ENCODE measurements at regions not wholly inside any gene's neighbourhood (a gene's known extent, or its start where the extent isn't known, plus 50 kb on each side); places are given as distances from the start of the nearest gene placed in this dataset.

DNA sequence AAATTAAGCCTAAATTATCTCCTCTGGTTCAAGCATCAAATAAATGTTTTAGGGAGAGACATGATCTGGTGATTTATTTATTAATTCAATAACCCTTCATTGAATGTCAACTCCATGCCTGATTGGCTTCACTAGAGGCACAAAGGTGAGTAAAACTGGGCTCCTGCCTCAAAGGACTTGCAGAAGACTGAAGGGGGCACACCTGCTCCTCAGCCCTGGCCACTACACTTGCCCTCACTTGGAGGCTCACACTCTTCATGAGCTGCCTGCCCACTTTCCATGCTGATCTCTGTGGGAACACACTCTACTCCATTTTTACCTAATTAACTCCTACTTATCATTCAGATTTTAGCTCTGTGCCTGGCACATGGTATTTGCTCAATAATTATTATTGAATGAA lies 84.4 kb upstream of the KCNMB2 start:
- Mint-ChIP-seq H3K27me3 (ENCODE audit: low read depth) (peaks cover 6% of the 10 kb centered on the region), H3K4me3 (ENCODE audit: unreplicated experiment) (no peak overlapping the region)

DNA sequence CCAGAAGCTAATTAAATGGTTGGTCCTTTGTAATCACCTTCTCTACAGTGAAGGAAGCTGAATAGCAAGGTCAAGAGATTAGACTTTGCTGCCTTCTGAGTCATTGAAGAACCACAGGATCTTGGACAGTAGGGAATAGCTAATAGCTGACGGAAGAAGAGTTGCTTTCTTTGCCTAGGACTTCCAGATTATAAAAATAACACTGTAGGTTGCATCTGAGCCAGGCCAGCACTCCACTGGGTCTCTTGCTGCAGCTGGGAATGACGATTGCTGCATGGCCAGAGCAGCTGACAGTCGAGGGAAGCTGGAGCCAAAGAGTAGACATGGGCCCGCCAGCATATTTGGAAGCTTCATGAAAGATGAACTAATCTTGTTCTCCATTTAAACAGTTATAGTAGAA lies 81.5 kb upstream of the KCNMB2 start:
- Mint-ChIP-seq H3K27me3 (ENCODE audit: low read depth) (peaks cover 10% of the 10 kb centered on the region), H3K9me3 (ENCODE audit: low read depth) (no peaks in the 10 kb centered on the region), H3K4me1 (ENCODE audit: low read depth) (peaks cover 18% of the 10 kb centered on the region), H3K36me3 (ENCODE audit: low read depth) (no peaks in the 10 kb centered on the region), H3K27ac (ENCODE audit: unreplicated experiment) (no peak overlapping the region), H3K4me3 (ENCODE audit: unreplicated experiment) (no peak overlapping the region)
- TF ChIP-seq, protein P1, sequence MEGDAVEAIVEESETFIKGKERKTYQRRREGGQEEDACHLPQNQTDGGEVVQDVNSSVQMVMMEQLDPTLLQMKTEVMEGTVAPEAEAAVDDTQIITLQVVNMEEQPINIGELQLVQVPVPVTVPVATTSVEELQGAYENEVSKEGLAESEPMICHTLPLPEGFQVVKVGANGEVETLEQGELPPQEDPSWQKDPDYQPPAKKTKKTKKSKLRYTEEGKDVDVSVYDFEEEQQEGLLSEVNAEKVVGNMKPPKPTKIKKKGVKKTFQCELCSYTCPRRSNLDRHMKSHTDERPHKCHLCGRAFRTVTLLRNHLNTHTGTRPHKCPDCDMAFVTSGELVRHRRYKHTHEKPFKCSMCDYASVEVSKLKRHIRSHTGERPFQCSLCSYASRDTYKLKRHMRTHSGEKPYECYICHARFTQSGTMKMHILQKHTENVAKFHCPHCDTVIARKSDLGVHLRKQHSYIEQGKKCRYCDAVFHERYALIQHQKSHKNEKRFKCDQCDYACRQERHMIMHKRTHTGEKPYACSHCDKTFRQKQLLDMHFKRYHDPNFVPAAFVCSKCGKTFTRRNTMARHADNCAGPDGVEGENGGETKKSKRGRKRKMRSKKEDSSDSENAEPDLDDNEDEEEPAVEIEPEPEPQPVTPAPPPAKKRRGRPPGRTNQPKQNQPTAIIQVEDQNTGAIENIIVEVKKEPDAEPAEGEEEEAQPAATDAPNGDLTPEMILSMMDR (IDR thresholded peaks at IDR 0.05): no peak
- no peak for DNase-seq (ENCODE audit: low spot score)

More for the DNA sequence above, 84.4 kb upstream of the KCNMB2 start:
- H3K4me1 Mint-ChIP-seq (ENCODE audit: low read depth): peaks cover 18% of the 10 kb centered on the region
- H3K36me3 Mint-ChIP-seq (ENCODE audit: low read depth): peaks cover 1% of the 10 kb centered on the region
- H3K27ac Mint-ChIP-seq (ENCODE audit: unreplicated experiment): no peak overlapping the region
- DNase-seq (ENCODE audit: low spot score): no peak
- TF ChIP-seq, protein P1 (IDR thresholded peaks at IDR 0.05): no peak
- H3K9me3 Mint-ChIP-seq (ENCODE audit: low read depth): no peaks in the 10 kb centered on the region

DNA sequence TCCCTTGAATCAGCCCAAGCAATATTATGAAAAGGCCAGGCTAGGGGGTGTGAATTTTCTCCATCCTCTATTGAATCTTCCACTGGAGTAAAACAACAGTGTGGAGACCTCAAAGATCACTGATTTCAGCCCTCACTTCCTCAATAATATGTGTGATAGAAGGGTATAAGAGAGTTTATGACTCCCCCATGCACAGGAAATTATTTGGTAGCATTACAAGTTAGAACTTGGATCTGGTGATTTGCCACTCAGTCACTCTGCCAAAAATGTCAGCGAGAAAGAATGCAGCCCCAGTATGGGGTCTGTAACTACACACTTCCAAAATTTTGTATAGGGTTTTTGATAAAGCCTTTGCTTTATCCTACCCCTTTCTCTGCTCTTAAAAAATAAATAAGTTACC lies 81.0 kb upstream of the KCNMB2 start:
- TF ChIP-seq, protein P1 (IDR thresholded peaks at IDR 0.05): no peak
- H3K27me3 Mint-ChIP-seq (ENCODE audit: low read depth): peaks cover 12% of the 10 kb centered on the region
- no peaks in the 10 kb centered on the region for H3K36me3 Mint-ChIP-seq (ENCODE audit: low read depth)

DNA sequence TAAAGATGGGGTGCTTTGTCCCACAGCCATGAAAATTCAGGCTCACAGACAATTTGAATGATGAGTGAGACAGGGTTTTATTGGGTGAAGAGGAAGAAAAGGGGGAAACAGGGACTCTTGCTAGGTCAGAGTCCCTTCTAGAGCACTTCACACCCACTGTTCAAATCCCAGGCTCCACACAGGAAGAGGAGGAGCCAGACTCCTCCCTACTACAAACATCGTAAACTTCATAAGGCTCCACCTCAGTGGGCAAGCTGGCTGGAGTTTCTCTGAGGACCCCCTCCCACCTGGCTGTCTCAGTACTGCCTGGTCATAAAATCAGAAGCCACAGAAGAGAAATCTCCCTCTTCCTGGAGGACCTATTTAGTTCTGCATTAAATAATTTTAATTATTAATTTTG lies 80.3 kb upstream of the KCNMB2 start:
- Mint-ChIP-seq H3K9me3 (ENCODE audit: low read depth) (no peaks in the 10 kb centered on the region), H3K27ac (ENCODE audit: unreplicated experiment) (no peak overlapping the region), H3K4me1 (ENCODE audit: low read depth) (peaks cover 18% of the 10 kb centered on the region), H3K36me3 (ENCODE audit: low read depth) (no peaks in the 10 kb centered on the region), H3K27me3 (ENCODE audit: low read depth) (peaks cover 15% of the 10 kb centered on the region), H3K4me3 (ENCODE audit: unreplicated experiment) (no peak overlapping the region)
- no peak for DNase-seq (ENCODE audit: low spot score)
- TF ChIP-seq, protein P1 (IDR thresholded peaks at IDR 0.05): no peak

More for the DNA sequence above, 81.0 kb upstream of the KCNMB2 start:
- H3K4me1 Mint-ChIP-seq (ENCODE audit: low read depth): peaks cover 18% of the 10 kb centered on the region
- no peak overlapping the region for H3K27ac Mint-ChIP-seq (ENCODE audit: unreplicated experiment)
- H3K4me3 Mint-ChIP-seq (ENCODE audit: unreplicated experiment): no peak overlapping the region
- DNase-seq (ENCODE audit: low spot score): no peak
- no peaks in the 10 kb centered on the region for H3K9me3 Mint-ChIP-seq (ENCODE audit: low read depth)

DNA sequence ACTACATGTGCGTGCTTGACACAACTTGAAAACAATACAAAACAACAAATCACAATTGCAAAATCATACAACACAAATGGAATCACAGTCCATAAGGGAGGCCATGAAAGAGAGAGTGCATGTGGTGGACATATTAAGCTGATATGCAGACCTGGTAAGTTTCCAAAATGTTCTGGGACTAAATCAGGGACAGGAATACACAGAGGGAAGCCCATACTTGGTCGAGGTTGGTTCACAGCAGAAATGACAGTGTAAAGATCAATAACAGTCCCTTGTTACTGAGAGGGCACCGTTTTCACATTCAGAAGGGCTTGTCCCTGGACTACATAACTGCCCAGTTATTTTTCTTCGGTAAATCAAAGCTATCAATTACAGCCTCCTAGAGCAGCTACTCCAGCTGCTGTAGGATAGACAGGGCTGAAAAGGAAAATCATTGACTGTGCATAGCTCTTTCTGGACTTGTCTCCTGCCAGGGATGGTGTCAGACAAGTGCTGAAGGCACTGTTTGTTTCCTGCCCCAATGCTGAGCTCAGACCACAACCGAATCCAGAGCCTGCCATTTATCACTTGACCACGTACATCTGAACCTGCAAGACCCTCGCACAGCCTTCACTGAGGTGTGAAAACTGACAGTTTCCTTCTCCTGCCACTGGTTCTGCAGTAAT lies 79.5 kb upstream of the KCNMB2 start:
- no peaks in the 10 kb centered on the region for H3K9me3 Mint-ChIP-seq (ENCODE audit: low read depth)
- no peaks in the 10 kb centered on the region for H3K36me3 Mint-ChIP-seq (ENCODE audit: low read depth)
- no peak overlapping the region for H3K27ac Mint-ChIP-seq (ENCODE audit: unreplicated experiment)
- no peak for DNase-seq (ENCODE audit: low spot score)
- no peak overlapping the region for H3K4me3 Mint-ChIP-seq (ENCODE audit: unreplicated experiment)
- H3K4me1 Mint-ChIP-seq (ENCODE audit: low read depth): peaks cover 18% of the 10 kb centered on the region
- peaks cover 16% of the 10 kb centered on the region for H3K27me3 Mint-ChIP-seq (ENCODE audit: low read depth)
- TF ChIP-seq, protein P1 (IDR thresholded peaks at IDR 0.05): no peak

Measured in chondrocyte (in vitro differentiated cells).